ENCODE measurements at regions not wholly inside any gene's neighbourhood (a gene's known extent, or its start where the extent isn't known, plus 50 kb on each side); places are given as distances from the start of the nearest gene placed in this dataset.
"Not testable (repeated sequence)": the region's sequence is repeated elsewhere in the genome, so short reads cannot be mapped to it uniquely, and the experiment has no call there.

GRCh38 chr7:45306752-45307305 lies 149.2 kb downstream of the RAMP3 start:
- H3K4me3 ChIP-seq = no peak overlapping the region
- no peak for DNase-seq (ENCODE audit: low spot score)

DNA sequence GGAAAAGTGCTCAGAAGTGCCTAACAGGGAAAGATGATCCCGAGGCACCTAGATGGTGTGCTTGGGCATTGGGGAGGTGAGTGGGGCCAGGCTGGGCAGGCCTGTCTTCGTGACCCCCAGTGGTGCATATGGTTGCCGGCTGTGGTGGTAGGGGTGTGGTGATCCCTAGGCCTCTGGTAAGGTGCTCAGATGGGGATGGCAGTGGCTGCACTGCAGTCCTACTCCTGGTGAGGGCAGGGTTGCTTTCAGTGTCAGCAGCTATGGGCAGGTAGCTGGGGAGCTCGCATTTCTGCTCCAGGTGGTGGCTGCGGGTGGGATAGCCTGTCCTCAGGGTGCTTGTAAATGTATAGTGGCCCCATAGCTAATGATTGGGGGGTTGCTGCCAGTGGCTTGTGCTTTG lies 154.0 kb downstream of the RAMP3 start:
- H3K27ac ChIP-seq = no peak overlapping the region
- no peak for TF ChIP-seq EZH2 (IDR thresholded peaks at IDR 0.05)
- no peak for TF ChIP-seq EZH2phosphoT487 (IDR thresholded peaks at IDR 0.05)
- TF ChIP-seq, protein P1, sequence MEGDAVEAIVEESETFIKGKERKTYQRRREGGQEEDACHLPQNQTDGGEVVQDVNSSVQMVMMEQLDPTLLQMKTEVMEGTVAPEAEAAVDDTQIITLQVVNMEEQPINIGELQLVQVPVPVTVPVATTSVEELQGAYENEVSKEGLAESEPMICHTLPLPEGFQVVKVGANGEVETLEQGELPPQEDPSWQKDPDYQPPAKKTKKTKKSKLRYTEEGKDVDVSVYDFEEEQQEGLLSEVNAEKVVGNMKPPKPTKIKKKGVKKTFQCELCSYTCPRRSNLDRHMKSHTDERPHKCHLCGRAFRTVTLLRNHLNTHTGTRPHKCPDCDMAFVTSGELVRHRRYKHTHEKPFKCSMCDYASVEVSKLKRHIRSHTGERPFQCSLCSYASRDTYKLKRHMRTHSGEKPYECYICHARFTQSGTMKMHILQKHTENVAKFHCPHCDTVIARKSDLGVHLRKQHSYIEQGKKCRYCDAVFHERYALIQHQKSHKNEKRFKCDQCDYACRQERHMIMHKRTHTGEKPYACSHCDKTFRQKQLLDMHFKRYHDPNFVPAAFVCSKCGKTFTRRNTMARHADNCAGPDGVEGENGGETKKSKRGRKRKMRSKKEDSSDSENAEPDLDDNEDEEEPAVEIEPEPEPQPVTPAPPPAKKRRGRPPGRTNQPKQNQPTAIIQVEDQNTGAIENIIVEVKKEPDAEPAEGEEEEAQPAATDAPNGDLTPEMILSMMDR (IDR thresholded peaks at IDR 0.05) = no peak
- no peaks in the 10 kb centered on the region for H3K79me2 ChIP-seq (ENCODE audit: low read depth)
- H3K4me2 ChIP-seq = no peak overlapping the region
- DNase-seq (ENCODE audit: low spot score) = no peak
- H3K4me1 ChIP-seq = no peaks in the 10 kb centered on the region
- H3K4me3 Mint-ChIP-seq = no peak overlapping the region
- no peaks in the 10 kb centered on the region for H3K27me3 Mint-ChIP-seq (ENCODE audit: insufficient read depth, low read depth)
- H3K27me3 ChIP-seq = no peaks in the 10 kb centered on the region
- H3K27ac Mint-ChIP-seq = no peak overlapping the region
- H3K36me3 ChIP-seq = no peaks in the 10 kb centered on the region
- H2AFZ ChIP-seq (replicated peaks) = no peak overlapping the region
- no peaks in the 10 kb centered on the region for H3K36me3 Mint-ChIP-seq
- H3F3A ChIP-seq (ENCODE audit: low read depth) = no peaks in the 10 kb centered on the region
- no peaks in the 10 kb centered on the region for H3K9me3 ChIP-seq (ENCODE audit: low read depth)
- H3K9me3 Mint-ChIP-seq = peaks cover 23% of the 10 kb centered on the region
- no peaks in the 10 kb centered on the region for H3K4me1 Mint-ChIP-seq
- no peaks in the 10 kb centered on the region for H4K20me1 ChIP-seq (ENCODE audit: low read depth)
- H3K4me3 ChIP-seq = no peak overlapping the region
- H3K9ac ChIP-seq = no peak overlapping the region

More at GRCh38 chr7:45306752-45307305, 149.2 kb downstream of the RAMP3 start:
- Histone ChIP-seq H3K9ac (no peak overlapping the region), H3K9me3 (ENCODE audit: low read depth) (no peaks in the 10 kb centered on the region), H4K20me1 (ENCODE audit: low read depth) (no peaks in the 10 kb centered on the region), H2AFZ (replicated peaks) (no peak overlapping the region), H3K4me2 (no peak overlapping the region), H3K4me1 (no peaks in the 10 kb centered on the region), H3K79me2 (ENCODE audit: low read depth) (no peaks in the 10 kb centered on the region), H3K36me3 (no peaks in the 10 kb centered on the region), H3K27me3 (no peaks in the 10 kb centered on the region), H3F3A (ENCODE audit: low read depth) (no peaks in the 10 kb centered on the region), H3K27ac (no peak overlapping the region)
- no peaks in the 10 kb centered on the region for H3K4me1 Mint-ChIP-seq
- peaks cover 12% of the 10 kb centered on the region for H3K9me3 Mint-ChIP-seq
- no peaks in the 10 kb centered on the region for H3K36me3 Mint-ChIP-seq
- no peaks in the 10 kb centered on the region for H3K27me3 Mint-ChIP-seq (ENCODE audit: insufficient read depth, low read depth)
- no peak overlapping the region for H3K4me3 Mint-ChIP-seq
- no peak for TF ChIP-seq EZH2 (IDR thresholded peaks at IDR 0.05)
- no peak for TF ChIP-seq EZH2phosphoT487 (IDR thresholded peaks at IDR 0.05)
- TF ChIP-seq, protein P1 (IDR thresholded peaks at IDR 0.05) = no peak
- H3K27ac Mint-ChIP-seq = no peak overlapping the region

DNA sequence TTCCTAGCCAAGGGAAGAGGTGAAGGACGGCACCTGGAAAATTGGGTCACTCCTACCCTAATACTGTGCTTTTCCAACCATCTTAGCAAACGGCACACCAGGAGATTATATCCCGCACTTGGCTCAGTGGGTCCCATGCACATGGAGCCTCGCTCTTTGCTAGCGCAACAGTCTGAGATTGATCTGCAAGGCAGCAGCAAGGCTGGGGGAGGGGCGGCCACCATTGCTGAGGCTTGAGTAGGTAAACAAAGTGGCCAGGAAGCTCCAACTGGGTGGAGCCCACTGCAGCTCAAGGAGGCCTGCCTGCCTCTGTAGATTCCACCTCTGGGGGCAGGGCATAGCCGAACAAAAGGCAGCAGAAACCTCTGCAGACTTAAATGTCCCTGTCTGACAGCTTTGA lies 157.9 kb downstream of the RAMP3 start:
- H4K20me1 ChIP-seq (ENCODE audit: low read depth); H3K4me3 ChIP-seq: not testable (repeated sequence)
- H3K9me3 Mint-ChIP-seq = peaks cover 22% of the 10 kb centered on the region

GRCh38 chr7:45324683-45325237 lies 167.2 kb downstream of the RAMP3 start:
- H3K4me1 ChIP-seq = peaks cover 2% of the 10 kb centered on the region
- DNase-seq (ENCODE audit: low spot score) = no peak
- no peaks in the 10 kb centered on the region for H4K20me1 ChIP-seq (ENCODE audit: low read depth)
- H3K9me3 ChIP-seq (ENCODE audit: low read depth) = no peaks in the 10 kb centered on the region
- H3K27ac ChIP-seq = no peak overlapping the region
- no peak overlapping the region for H2AFZ ChIP-seq (replicated peaks)
- no peak overlapping the region for H3K9ac ChIP-seq
- Mint-ChIP-seq H3K27ac (no peak overlapping the region), H3K27me3 (ENCODE audit: insufficient read depth, low read depth) (no peaks in the 10 kb centered on the region), H3K4me3 (no peak overlapping the region), H3K4me1 (peaks cover 8% of the 10 kb centered on the region), H3K9me3 (peaks cover 1% of the 10 kb centered on the region), H3K36me3 (no peaks in the 10 kb centered on the region)
- H3K36me3 ChIP-seq = no peaks in the 10 kb centered on the region
- H3K4me3 ChIP-seq = no peak overlapping the region
- H3K79me2 ChIP-seq (ENCODE audit: low read depth) = no peaks in the 10 kb centered on the region
- H3F3A ChIP-seq (ENCODE audit: low read depth) = no peaks in the 10 kb centered on the region
- H3K4me2 ChIP-seq = no peak overlapping the region
- TF ChIP-seq EZH2phosphoT487 (IDR thresholded peaks at IDR 0.05) = no peak
- TF ChIP-seq, protein P1 (IDR thresholded peaks at IDR 0.05) = no peak
- no peak for TF ChIP-seq EZH2 (IDR thresholded peaks at IDR 0.05)
- no peaks in the 10 kb centered on the region for H3K27me3 ChIP-seq

More for the DNA sequence above, 157.9 kb downstream of the RAMP3 start:
- not testable (repeated sequence) for H3K4me3 Mint-ChIP-seq; H3K4me1 Mint-ChIP-seq; H3K79me2 ChIP-seq (ENCODE audit: low read depth); H3K9ac ChIP-seq; H3K36me3 Mint-ChIP-seq; H3K4me2 ChIP-seq; H3K27me3 ChIP-seq; H3K9me3 ChIP-seq (ENCODE audit: low read depth); H3K27ac Mint-ChIP-seq; H3K27me3 Mint-ChIP-seq (ENCODE audit: insufficient read depth, low read depth); DNase-seq (ENCODE audit: low spot score); H3K36me3 ChIP-seq; H3F3A ChIP-seq (ENCODE audit: low read depth); H3K27ac ChIP-seq; H3K4me1 ChIP-seq; H2AFZ ChIP-seq (replicated peaks)

Measured in neural progenitor cell (in vitro differentiated cells).